GM18867 (cell line): ENCODE measurements at regions not wholly inside any gene's neighbourhood (a gene's known extent, or its start where the extent isn't known, plus 50 kb on each side); places are given as distances from the start of the nearest gene placed in this dataset.

ENCODE experiments used
- ATAC-seq: cut with Tn5 transposase; IDR thresholded peaks from one replicate; pipeline ENCODE4 v1.9.1; 2021; ENCODE audit warnings: mild to moderate bottlenecking, moderate library complexity; ENCODE audit not compliant: unreplicated experiment

DNA sequence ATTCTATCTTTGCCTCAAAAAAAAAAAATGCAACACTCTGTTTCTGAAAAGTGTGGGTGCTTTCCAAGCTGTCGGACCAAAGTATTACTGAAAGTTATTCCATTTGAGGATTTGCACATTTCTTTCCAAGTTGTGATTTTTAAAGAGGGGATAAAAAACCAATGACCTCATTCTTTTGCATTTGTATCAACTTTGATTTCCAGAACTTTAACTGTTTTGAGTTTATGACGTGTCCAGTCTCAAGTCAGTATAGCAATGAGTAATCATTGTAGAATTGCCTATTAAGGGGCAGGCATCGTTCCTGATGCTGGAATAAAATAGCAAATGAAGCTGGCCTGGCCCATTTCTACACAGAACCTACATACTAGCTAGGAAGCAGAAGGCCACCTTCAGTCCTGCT, 229.6 kb upstream of the RBFOX1 start:
- no peak for ATAC-seq

DNA sequence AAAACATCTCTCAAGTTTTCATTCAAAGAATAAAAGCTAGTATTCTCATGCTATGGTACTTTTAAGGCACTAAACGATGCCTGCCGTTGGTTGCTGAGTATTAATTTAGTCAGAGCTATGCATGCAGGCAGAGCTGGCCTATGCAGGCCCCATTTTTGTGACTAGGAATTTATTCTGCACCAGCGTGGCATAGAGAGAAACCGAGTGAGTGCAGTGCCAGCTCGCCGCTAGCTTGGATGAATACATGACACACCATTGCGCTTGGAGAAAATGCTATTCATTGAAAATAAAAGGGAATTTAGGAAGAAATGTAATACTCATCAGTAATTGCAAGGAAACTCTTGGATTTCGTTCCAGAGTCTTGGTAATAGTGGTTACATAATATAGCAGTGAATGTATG, 231.6 kb upstream of the RBFOX1 start:
- ATAC-seq, result no peak

GRCh38 chr16:7097518-7097917, 235.1 kb upstream of the RBFOX1 start:
- ATAC-seq, result no peak

DNA sequence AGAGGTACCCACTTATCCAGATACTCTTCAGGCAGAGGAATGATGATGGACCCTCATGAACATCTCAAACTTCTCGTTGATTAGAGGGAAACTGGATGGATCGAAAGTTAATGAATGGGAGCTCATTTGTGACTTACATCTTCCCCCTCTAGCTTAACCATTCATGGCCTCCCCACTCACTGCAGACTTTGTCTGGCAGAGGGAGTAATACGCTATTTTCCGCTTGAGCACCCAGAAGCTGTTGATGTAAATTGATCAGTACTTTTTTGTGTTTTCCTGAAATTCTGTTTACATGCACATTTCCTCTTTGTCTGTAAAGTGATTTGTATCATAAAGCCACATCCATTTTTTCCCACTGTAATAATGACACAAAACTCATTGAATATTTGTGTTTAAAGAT, 239.1 kb upstream of the RBFOX1 start:
- ATAC-seq, result no peak

GRCh38 chr16:7090628-7091115, 242.0 kb upstream of the RBFOX1 start:
- ATAC-seq, result no peak

- no peak for ATAC-seq
Measured at GRCh38 chr16:7089751-7090150, 242.9 kb upstream of the RBFOX1 start.

DNA sequence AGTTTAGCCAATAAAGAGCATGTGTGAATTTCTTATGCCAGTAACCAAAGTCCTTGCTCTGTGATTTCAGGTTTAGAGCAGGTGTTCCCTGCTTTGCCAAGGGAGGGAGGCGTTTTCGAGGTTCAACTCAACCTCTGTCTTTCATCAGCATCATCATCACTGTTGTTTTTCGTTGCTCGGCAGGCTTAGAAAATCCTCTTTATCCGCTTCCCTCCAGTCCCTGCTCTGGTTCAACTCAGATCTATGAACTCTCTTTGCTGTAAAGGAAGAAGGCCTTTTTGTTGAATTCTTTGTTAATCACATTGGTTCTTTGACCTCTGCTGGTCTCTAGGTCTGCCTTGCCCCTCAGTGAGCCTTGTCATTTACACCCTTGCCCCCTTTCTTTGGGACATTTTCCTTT, 243.9 kb upstream of the RBFOX1 start:
- ATAC-seq, result no peak

DNA sequence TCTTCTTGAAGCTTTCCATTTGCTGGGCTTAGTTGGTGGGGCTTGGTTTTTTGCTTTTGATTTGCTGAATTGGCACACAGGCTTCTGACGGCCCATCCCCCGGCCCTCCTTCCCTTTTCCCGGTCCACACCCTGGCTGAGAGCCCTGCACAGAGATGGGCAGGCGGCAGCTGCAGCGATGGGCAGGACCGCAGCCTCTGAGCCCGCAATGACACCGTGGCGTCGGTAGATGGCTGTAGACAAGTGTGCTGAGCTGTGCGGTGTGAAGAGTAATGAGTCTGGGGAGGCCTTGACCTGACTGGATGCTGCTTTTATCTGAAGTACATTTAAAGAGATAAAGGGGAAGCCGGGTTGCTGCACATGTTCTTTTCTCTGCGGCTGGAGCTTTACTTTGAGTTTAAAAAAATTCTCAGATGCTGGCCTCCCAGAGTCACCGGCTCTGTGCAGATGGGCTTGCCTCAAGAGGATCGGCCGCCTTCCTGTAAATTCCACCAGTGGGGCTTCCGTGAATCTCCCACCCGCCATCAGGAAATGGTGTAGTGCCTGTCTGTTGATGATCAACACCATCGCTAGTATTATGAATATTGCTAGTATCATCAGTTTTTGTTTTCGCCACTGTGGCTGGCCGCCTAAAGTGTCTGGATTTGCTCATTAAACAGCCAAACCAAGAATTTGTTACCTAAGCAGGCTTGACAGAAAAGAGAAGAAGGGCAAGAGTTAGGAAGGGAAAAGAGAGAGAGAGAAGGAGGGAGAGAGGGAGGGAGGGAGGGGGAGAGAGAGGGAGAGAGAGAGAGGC, 245.6 kb upstream of the RBFOX1 start:
- ATAC-seq, result no peak

GRCh38 chr16:7085776-7086175, 246.9 kb upstream of the RBFOX1 start:
- ATAC-seq, result no peak

DNA sequence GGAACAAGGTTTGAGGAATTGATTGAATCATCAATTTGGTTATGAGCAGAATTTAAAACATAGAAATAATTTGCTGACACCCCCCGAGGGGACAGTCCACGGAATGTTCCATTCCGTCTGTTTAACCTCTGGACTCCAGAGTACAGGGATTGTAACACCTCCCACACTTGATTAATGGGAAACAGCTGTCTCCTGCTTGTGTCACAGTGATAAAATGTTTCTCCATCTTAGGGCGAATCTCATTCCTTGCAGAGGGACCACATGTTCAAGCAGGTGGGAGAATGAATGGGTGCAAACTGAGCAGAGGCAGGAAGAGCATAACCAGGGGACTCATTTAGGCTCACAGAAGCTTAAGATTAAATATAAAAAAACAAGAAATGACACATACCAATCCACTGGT, 249.5 kb upstream of the RBFOX1 start:
- no peak for ATAC-seq

- no peak for ATAC-seq
Measured at GRCh38 chr16:7077636-7078035, 255.0 kb upstream of the RBFOX1 start.

- ATAC-seq, result no peak
Measured at GRCh38 chr16:7074715-7075114, 257.9 kb upstream of the RBFOX1 start.

DNA sequence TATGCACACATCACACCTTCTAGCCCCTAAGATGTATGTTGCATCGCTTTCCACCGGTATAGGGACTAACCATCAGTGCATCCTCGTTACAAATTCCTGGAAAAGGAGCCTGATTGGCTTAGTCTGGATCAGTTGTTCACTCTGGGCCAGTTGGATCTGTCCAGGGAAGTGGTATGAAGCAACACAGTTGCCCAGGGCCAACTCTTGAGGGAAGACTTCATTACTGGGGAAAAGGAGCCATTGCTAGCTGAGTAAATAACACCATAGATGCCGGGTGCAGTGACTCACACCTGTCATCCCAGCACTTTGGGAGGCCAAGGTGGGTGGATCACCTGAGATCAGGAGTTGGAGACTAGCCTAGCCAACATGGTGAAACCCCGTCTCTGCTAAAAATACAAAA, 275.2 kb upstream of the RBFOX1 start:
- no peak for ATAC-seq

DNA sequence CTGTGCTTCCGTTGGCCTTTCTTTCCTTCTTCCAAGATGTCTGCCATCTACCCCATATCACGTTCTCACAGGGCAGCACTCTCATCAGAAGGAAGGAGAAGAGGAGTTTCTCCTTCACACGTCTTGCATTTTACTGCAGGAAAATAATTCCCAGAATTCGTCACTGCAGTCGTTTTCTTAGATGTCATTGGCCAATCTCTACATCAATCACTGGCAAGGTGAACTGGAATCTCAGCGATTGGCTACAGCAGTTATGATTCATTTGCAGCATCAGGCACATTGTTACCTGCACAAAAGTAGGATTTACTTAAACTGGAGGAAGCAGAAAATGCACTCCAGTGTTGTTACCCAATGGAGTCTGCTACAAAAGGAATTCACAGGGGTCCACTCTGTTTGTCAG, 277.2 kb upstream of the RBFOX1 start:
- no peak for ATAC-seq

DNA sequence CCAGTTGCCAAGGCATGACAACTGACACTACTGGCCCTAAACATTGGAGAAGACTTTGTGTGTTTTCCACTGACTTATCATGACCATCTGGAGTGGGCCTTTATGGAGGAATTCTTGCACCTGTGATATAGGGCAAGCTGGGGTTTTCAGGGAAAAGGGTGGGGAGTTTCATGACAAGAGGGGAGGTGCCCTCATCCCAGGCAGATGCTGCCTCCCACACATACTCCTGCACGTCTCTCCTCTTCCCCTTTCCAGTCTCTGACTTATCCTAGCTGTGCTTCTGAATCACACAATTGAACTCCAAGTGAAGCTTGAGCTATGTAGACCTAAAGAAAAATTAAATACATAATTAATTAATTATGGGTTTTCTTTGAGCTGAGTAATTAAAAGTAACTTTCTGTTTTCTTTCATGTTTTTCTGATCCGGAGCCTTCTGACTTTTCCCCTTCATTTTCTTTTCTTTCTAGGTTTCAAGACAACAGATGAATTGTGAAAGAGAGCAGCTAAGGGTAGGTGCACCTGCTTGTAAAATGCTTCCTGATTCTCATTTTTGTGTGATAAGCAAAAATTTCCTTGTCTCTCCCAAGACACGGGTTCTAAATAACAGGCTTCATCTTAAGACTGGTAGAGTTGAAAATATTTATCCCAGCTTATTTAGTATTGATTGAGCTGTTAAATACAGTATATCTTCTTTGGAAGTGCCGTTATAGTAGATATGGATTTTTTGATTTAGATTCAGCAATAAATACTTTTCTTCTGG, 280.9 kb upstream of the RBFOX1 start:
- no peak for ATAC-seq

DNA sequence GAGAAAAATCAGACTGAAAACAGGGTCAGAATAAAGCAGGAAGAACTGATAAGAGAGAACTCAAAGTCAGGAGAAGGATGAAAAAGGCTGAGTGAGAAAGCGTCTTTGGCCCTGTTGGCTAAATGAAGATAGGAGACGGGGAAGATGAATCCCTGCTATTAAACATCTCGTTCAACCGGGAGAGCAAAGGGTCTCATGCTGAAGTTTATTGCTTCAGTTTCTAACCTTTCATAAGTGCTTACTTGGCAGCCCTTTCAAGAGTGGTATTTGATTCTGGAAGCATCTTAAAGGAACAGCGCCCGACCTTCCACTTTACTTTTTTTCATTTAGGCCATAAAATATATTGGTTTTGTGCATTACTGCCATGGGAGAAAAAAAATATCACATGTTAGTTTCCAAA, 288.3 kb upstream of the RBFOX1 start:
- ATAC-seq, result no peak

GRCh38 chr16:7038475-7038874, 294.2 kb upstream of the RBFOX1 start:
- no peak for ATAC-seq

- ATAC-seq, result no peak
Measured at GRCh38 chr16:7037495-7037894, 295.1 kb upstream of the RBFOX1 start.

- ATAC-seq, result no peak
Measured at GRCh38 chr16:7031031-7031430, 301.6 kb upstream of the RBFOX1 start.

- no peak for ATAC-seq
Measured at GRCh38 chr16:7027401-7027800, 305.2 kb upstream of the RBFOX1 start.

GRCh38 chr16:7026639-7027038, 306.0 kb upstream of the RBFOX1 start:
- no peak for ATAC-seq

DNA sequence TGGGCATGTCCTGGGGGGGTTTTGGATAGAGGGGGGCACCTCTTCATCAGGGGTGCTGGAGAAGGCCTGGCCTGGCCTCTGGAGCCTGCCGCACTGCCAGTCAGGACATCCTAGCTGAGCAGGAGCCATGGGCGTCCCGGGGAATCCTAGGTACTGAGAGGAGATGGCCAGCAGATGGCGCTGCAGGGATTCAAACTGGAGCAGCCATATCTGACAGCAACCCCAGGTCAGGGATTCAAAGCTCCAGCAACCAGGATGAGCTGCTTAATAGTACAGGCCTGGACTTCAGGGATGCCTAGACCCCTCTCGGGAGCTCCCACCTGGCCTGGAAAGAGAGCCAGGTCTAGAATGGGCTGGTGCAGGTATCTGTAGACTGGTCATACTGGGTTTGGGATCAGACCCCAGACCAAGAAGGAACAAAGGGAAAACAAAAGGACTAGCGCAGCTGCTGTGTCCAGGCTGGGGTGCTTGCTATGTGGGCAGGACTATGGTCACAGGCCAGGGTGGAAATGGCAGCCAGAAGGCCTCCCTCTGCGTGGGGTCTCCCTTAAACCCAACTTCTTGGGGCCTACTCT, 306.9 kb upstream of the RBFOX1 start:
- no peak for ATAC-seq
